GM12874 (cell line): ENCODE measurements at regions not wholly inside any gene's neighbourhood (a gene's known extent, or its start where the extent isn't known, plus 50 kb on each side); places are given as distances from the start of the nearest gene placed in this dataset.

Experiments
- TF ChIP-seq, protein P1 (sequence below): IDR thresholded peaks from 2 replicates; pipeline ENCODE4 v1.5.1; 2011; ENCODE audit warnings: low read depth, mild to moderate bottlenecking, control low read depth, low read length, moderate library complexity; ENCODE audit not compliant: insufficient read depth

DNA sequence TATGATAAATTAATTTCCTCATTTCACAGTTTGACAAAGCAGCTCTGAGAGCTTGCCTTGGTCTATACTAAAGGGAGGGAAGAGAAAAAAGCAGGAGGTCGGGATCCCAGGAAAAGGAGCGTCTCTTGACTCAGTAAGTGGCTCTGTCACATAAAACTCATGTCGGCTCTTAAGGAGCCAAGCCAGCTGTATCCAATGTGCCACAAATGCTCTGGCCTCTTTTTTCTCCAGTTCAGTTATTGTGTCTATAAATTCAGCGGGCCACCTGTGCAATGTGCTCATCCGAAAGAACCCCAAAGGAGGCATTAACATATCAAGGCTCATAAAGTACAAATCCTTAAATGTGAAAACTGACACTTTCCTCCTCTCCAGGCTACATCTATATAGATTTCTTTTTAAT is 337.7 kb upstream of the FAM241A start:
- TF ChIP-seq, protein P1, sequence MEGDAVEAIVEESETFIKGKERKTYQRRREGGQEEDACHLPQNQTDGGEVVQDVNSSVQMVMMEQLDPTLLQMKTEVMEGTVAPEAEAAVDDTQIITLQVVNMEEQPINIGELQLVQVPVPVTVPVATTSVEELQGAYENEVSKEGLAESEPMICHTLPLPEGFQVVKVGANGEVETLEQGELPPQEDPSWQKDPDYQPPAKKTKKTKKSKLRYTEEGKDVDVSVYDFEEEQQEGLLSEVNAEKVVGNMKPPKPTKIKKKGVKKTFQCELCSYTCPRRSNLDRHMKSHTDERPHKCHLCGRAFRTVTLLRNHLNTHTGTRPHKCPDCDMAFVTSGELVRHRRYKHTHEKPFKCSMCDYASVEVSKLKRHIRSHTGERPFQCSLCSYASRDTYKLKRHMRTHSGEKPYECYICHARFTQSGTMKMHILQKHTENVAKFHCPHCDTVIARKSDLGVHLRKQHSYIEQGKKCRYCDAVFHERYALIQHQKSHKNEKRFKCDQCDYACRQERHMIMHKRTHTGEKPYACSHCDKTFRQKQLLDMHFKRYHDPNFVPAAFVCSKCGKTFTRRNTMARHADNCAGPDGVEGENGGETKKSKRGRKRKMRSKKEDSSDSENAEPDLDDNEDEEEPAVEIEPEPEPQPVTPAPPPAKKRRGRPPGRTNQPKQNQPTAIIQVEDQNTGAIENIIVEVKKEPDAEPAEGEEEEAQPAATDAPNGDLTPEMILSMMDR: no peak

DNA sequence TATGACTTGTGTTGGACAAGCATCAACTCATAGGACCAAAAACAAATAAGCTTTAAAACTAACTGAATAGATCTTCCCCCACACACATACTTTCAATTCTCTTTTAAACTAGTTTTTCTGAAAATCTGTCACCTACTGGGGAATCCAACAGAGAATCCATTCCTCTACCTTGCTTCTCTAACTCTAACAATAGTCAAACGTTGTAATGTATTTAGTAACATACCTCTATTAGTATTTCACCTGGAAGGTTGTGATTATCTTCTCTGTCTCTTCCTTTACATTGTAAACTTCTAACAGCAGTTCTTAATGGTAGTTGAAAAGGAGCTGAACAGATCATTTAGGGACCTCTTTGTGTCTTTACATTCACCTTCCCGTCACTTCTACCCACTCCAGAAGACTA is 337.1 kb upstream of the FAM241A start:
- TF ChIP-seq, protein P1: no peak

DNA sequence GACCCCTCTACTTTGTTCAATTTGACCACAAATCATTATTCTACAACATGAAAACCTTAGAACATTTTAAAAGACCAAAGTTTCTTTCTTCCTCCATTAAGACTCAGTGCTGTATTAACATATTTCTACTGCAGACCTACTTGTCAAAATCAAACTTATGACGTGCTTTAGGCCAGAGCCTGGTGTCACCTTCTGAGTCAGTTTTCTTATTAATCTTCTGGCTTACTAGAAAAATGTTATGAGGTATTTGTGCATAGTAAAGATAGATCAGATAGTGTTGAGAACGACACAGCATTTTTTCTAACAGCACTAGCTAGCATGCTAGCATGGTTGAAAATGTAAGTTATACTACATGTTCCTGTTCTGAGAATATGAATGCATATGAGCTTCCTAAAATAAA is 333.6 kb upstream of the FAM241A start:
- TF ChIP-seq, protein P1: no peak

DNA sequence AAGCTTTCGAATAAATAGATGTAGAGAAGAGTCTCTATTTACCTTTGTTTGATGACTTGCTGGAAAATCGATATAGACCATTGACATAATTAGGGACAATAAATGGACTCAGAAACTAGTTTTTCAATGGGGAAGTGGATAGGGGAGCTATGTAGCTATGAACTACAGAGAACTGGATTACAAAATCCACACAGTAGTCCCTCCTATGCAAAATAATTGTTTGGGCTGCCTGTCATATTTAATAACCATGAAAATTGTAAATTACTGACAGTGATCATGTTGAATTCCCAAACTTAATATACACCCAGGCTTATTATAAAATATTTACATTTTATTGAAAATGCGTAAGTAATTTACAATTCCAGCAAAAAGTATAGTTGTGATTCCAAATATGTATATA is 333.1 kb upstream of the FAM241A start:
- TF ChIP-seq, protein P1: no peak

DNA sequence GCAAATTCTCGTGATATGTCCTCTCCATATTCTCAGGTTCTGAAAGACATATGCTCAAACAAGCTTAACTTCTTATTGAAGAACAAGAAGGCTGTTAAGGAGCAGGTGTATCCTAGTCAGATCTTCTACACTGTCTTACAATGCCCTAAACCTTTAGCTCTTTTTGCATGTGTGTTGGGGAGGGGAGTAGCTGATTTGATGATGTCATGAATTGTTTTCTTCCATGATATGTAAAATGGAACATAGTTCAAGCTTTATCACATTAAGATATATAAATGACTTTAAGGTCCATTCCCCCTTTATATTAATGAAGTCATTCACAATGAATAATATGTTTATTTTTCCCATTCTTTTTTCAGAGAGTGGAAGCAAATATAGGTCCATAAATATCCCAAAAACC is 332.5 kb upstream of the FAM241A start:
- TF ChIP-seq, protein P1: no peak

DNA sequence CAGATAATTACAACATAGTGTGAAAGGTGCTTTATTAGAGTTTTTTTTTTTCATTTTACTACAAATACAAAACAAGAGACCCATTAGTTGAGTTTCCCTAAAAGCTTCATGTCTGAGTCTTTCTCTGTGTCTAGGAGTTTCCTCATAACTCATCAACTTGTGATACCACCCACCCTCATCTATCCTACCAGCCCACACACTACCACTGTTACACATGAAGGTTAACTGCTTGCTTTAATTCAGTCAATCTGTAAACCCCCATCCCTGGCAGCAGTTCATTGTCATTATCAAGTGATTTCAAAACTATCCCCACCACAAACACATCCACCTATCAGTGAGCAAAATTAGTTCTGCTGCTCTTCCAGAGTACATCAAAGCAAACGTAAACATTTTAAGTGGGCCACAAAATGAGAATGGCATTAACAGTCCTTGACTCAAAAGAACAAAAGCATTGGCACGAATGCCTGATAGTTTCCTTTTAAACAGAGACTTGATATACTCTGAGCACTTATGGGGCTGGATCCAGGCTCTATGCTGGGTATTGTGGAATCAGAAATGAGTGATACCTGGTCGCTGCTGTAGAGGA is 331.6 kb upstream of the FAM241A start:
- TF ChIP-seq, protein P1: no peak

DNA sequence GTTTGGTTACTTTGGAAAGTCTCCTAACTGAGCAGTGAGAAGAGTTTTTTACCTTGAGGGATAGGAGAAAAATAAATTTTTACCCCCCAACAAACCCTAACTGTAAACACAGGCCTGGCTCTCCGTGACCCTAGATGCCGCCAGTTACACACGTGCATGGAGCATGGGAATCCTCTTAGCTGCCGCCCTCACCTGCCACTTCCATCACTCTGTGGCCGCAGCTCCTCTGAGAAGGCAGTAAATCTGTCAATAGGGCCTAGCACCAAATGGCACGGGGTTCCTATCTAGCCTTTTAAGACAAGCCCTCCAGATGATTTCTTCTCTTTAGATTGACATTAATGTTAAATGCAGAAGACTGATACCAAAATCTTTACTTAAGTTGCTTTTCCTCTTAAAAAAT is 330.3 kb upstream of the FAM241A start:
- TF ChIP-seq, protein P1: no peak
